A549 (cell line): ENCODE measurements at regions not wholly inside any gene's neighbourhood (a gene's known extent, or its start where the extent isn't known, plus 50 kb on each side); places are given as distances from the start of the nearest gene placed in this dataset.
A peak's percentile ranks its signal among the peaks of the same experiment; 100 is the strongest.

ENCODE experiments used
- ATAC-seq, 2 experiments: fragments of 200-7000 bp in 1 of 2; fragments of >200 bp in 1 of 2; cut with Nextera tagmentation in 1 of 2; cut with Tn5 transposase in 1 of 2; 3 replicates each; pipeline versions ENCODE4 v1.8.0 to v1.9.1; 2018 to 2020; ENCODE audit warnings: mild to moderate bottlenecking in 1 of 2, moderate library complexity in 1 of 2
- CTCF ChIA-PET: fragments of 300-600 bp; sonication (Branson Sonifier 250); formaldehyde crosslinking; extraction: SDS; loops from one replicate; lab custom pipeline; 2021; ENCODE audit warnings: antibody characterized with exemption, inconsistent platforms; lab: Yijun Ruan, JAX
- POLR2A ChIA-PET: fragments of 350-600 bp; formaldehyde crosslinking; extraction: SDS; loops from one replicate; lab custom pipeline; 2021; ENCODE audit warnings: antibody characterized with exemption, inconsistent platforms; lab: Yijun Ruan, JAX
- DNase-seq, 2 experiments: peaks; one replicate each; pipeline versions ENCODE4 v3.0.0 to v3.0.0-alpha.2; 2011 to 2016; ENCODE audit warnings: low read depth in 1 of 2, low spot score in 1 of 2
- FAIRE-seq: peaks from 2 replicates; lab custom pipeline; 2011; peaks lifted over from hg19 to GRCh38; lab: Jason Lieb, UNC
- H3K27ac ChIP-seq, 2 experiments: fragments of >200 bp; sonication (Bioruptor Twin); formaldehyde crosslinking; 3 replicates each; pipeline ENCODE4 v1.5.1; 2016 to 2017
- H3K4me1 ChIP-seq: fragments of >200 bp; sonication (Bioruptor Twin); formaldehyde crosslinking; 3 replicates; pipeline ENCODE4 v1.6.1; 2016
- H3K4me2 ChIP-seq: fragments of >200 bp; sonication (Bioruptor Twin); formaldehyde crosslinking; 3 replicates; pipeline ENCODE4 v1.6.1; 2016
- H3K4me3 ChIP-seq: fragments of >200 bp; sonication (Bioruptor Twin); formaldehyde crosslinking; 3 replicates; pipeline ENCODE4 v1.5.1; 2016
- H3K9me3 ChIP-seq: fragments of >200 bp; sonication (Bioruptor Twin); formaldehyde crosslinking; 3 replicates; pipeline ENCODE4 v1.6.1; 2016
- FOSL2 ChIP-seq, 2 experiments: fragments of 450-650 bp in 1 of 2; fragments of >200 bp in 1 of 2; sonication (Bioruptor Twin) in 1 of 2; formaldehyde crosslinking; IDR thresholded peaks; 2 replicates each; pipeline versions ENCODE4 v1.5.0 to v1.6.1; 2016 to 2020; ENCODE audit warnings: mild to moderate bottlenecking in 1 of 2, moderate library complexity in 1 of 2
- FOXS1 ChIP-seq: fragments of 250-450 bp; sonication (Bioruptor Pico); IDR thresholded peaks from 2 replicates; pipeline ENCODE4 v1.5.0; 2020; ENCODE audit warnings: mild to moderate bottlenecking, moderate library complexity
- GATA3 ChIP-seq: IDR thresholded peaks from 2 replicates; pipeline ENCODE4 v1.6.1; 2012; ENCODE audit warnings: borderline replicate concordance
- HEYL ChIP-seq: fragments of 250-450 bp; sonication (Bioruptor Pico); IDR thresholded peaks from 2 replicates; pipeline ENCODE4 v1.8.0; 2021; ENCODE audit warnings: mild to moderate bottlenecking, moderate library complexity
- HOXA7 ChIP-seq: fragments of 250-450 bp; sonication (Bioruptor Pico); IDR thresholded peaks from 2 replicates; pipeline ENCODE4 v1.5.0; 2020; ENCODE audit warnings: mild to moderate bottlenecking, moderate library complexity
- HOXB13 ChIP-seq: fragments of 250-450 bp; sonication (Bioruptor Pico); IDR thresholded peaks from 2 replicates; pipeline ENCODE4 v1.5.0; 2020; ENCODE audit warnings: low read depth, mild to moderate bottlenecking, moderate library complexity
- JUN ChIP-seq, 2 experiments: fragments of >200 bp; sonication (Bioruptor Twin); formaldehyde crosslinking; IDR thresholded peaks; 2 replicates in 1 of 2; 3 replicates in 1 of 2; pipeline ENCODE4 v1.6.1; 2016 to 2017
- KDM1A ChIP-seq: fragments of 200-600 bp; sonication (generic); IDR thresholded peaks from 2 replicates; pipeline ENCODE4 v1.6.1; 2016; ENCODE audit warnings: low read depth, mild to moderate bottlenecking
- KDM5A ChIP-seq: fragments of 200-600 bp; sonication (generic); IDR thresholded peaks from 2 replicates; pipeline ENCODE4 v1.6.1; 2016; ENCODE audit warnings: antibody characterized with exemption, mild to moderate bottlenecking
- MYC ChIP-seq: IDR thresholded peaks from 2 replicates; pipeline ENCODE4 v1.6.1; 2012; ENCODE audit warnings: mild to moderate bottlenecking, inconsistent platforms, low read length, improper control_type of control experiment, borderline replicate concordance
- NFE2L2 ChIP-seq: fragments of 150-350 bp; conservative IDR thresholded peaks from 2 replicates; pipeline ENCODE4 v1.6.1; 2014; ENCODE audit warnings: low read length
- NPAS2 ChIP-seq: fragments of 250-450 bp; sonication (Bioruptor Pico); IDR thresholded peaks from 2 replicates; pipeline ENCODE4 v1.8.0; 2022; ENCODE audit warnings: mild to moderate bottlenecking, moderate library complexity, borderline replicate concordance
- PBX3 ChIP-seq: IDR thresholded peaks from 2 replicates; pipeline ENCODE4 v1.6.1; 2012
- POLR2A ChIP-seq: IDR thresholded peaks from 2 replicates; pipeline ENCODE4 v1.6.1; 2012; ENCODE audit warnings: mild to moderate bottlenecking, low read length
- POLR2AphosphoS2 ChIP-seq: conservative IDR thresholded peaks from 2 replicates; pipeline ENCODE4 v1.6.1; 2012; ENCODE audit warnings: low read length, improper control_type of control experiment, inconsistent platforms
- RARB ChIP-seq: fragments of 250-450 bp; sonication (Bioruptor Pico); IDR thresholded peaks from 2 replicates; pipeline ENCODE4 v1.8.0; 2021; ENCODE audit warnings: mild to moderate bottlenecking, moderate library complexity
- RNF2 ChIP-seq: fragments of 200-600 bp; sonication (generic); IDR thresholded peaks from 2 replicates; pipeline ENCODE4 v1.6.1; 2016; ENCODE audit warnings: low read depth, mild to moderate bottlenecking, antibody characterized with exemption, moderate library complexity, borderline replicate concordance
- ZC3H11A ChIP-seq: fragments of 450-650 bp; IDR thresholded peaks from 2 replicates; pipeline ENCODE4 v1.6.1; 2014; ENCODE audit warnings: antibody characterized with exemption, mild to moderate bottlenecking
- ZSCAN20 ChIP-seq: fragments of 250-450 bp; sonication (Bioruptor Pico); IDR thresholded peaks from 2 replicates; pipeline ENCODE4 v1.8.0; 2022; ENCODE audit warnings: mild to moderate bottlenecking, moderate library complexity
- WGBS: methylation state at CpG from one replicate; pipeline ENCODE4 v1.1.6; 2017; ENCODE audit errors: missing lambda C conversion rate; 5-methylcytosine and 5-hydroxymethylcytosine counted together
- TF ChIP-seq, protein P1 (sequence below): IDR thresholded peaks from 2 replicates; pipeline ENCODE4 v1.6.1; 2012; ENCODE audit warnings: low read depth, borderline replicate concordance
- TF ChIP-seq, protein P2 (sequence below): fragments of 200-600 bp; sonication (generic); IDR thresholded peaks from 2 replicates; pipeline ENCODE4 v1.6.1; 2016; ENCODE audit warnings: antibody characterized with exemption, mild to moderate bottlenecking, moderate library complexity
- TF ChIP-seq, protein P3 (sequence below): fragments of >200 bp; sonication (Bioruptor Twin); formaldehyde crosslinking; IDR thresholded peaks from 2 replicates; pipeline ENCODE4 v1.6.1; 2016
- TF ChIP-seq, protein P4 (sequence below): fragments of >200 bp; sonication (Bioruptor Twin); formaldehyde crosslinking; IDR thresholded peaks from 3 replicates; pipeline ENCODE4 v1.6.1; 2016

- no peak for TF ChIP-seq KDM1A
- TF ChIP-seq JUN (IDR thresholded peaks at IDR 0.05): no peak
- TF ChIP-seq HEYL (CRISPR knock-in tag): no peak
- TF ChIP-seq, protein P1, sequence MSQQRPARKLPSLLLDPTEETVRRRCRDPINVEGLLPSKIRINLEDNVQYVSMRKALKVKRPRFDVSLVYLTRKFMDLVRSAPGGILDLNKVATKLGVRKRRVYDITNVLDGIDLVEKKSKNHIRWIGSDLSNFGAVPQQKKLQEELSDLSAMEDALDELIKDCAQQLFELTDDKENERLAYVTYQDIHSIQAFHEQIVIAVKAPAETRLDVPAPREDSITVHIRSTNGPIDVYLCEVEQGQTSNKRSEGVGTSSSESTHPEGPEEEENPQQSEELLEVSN: no peak
- TF ChIP-seq HOXB13 (CRISPR knock-in tag): no peak
- no peak for TF ChIP-seq POLR2AphosphoS2
- TF ChIP-seq KDM5A: no peak
- TF ChIP-seq POLR2A: no peak
- TF ChIP-seq, protein P2, sequence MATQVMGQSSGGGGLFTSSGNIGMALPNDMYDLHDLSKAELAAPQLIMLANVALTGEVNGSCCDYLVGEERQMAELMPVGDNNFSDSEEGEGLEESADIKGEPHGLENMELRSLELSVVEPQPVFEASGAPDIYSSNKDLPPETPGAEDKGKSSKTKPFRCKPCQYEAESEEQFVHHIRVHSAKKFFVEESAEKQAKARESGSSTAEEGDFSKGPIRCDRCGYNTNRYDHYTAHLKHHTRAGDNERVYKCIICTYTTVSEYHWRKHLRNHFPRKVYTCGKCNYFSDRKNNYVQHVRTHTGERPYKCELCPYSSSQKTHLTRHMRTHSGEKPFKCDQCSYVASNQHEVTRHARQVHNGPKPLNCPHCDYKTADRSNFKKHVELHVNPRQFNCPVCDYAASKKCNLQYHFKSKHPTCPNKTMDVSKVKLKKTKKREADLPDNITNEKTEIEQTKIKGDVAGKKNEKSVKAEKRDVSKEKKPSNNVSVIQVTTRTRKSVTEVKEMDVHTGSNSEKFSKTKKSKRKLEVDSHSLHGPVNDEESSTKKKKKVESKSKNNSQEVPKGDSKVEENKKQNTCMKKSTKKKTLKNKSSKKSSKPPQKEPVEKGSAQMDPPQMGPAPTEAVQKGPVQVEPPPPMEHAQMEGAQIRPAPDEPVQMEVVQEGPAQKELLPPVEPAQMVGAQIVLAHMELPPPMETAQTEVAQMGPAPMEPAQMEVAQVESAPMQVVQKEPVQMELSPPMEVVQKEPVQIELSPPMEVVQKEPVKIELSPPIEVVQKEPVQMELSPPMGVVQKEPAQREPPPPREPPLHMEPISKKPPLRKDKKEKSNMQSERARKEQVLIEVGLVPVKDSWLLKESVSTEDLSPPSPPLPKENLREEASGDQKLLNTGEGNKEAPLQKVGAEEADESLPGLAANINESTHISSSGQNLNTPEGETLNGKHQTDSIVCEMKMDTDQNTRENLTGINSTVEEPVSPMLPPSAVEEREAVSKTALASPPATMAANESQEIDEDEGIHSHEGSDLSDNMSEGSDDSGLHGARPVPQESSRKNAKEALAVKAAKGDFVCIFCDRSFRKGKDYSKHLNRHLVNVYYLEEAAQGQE: no peak
- no peak for TF ChIP-seq RNF2
- TF ChIP-seq, protein P3, sequence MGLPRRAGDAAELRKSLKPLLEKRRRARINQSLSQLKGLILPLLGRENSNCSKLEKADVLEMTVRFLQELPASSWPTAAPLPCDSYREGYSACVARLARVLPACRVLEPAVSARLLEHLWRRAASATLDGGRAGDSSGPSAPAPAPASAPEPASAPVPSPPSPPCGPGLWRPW: no peak
- TF ChIP-seq NPAS2 (CRISPR knock-in tag): no peak
- no peak for TF ChIP-seq PBX3
- no peak for TF ChIP-seq RARB (CRISPR knock-in tag)
- TF ChIP-seq FOSL2 (IDR thresholded peaks at IDR 0.05): no peak
- no peak for TF ChIP-seq FOSL2 (CRISPR knock-in tag; IDR thresholded peaks at IDR 0.05)
- TF ChIP-seq MYC: no peak
- no peak for TF ChIP-seq ZSCAN20 (CRISPR knock-in tag)
- no peak for TF ChIP-seq NFE2L2
- H3K9me3 ChIP-seq: peaks cover 9% of the 10 kb centered on the region; the same call in 2 of the 3 replicates
- DNase-seq (no peak), ATAC-seq (no peak), FAIRE-seq (no peak)
- H3K4me3 ChIP-seq: no peak overlapping the region
- WGBS: 31% methylated on average over 9 of the region's 9 CpGs
- no peaks in the 10 kb centered on the region for H3K4me1 ChIP-seq
- H3K27ac ChIP-seq: no peak overlapping the region
- no peak overlapping the region for H3K4me2 ChIP-seq
- ChIA-PET CTCF (no interaction called here), POLR2A (interaction anchor here (0.6 kb wide), 1 partner anchor 51 kb away, joined by 3 read pairs; no protein-coding TSS in a partner anchor)
Measured at GRCh38 chr7:67435894-67436535, 439.4 kb downstream of the TYW1 start.

DNA sequence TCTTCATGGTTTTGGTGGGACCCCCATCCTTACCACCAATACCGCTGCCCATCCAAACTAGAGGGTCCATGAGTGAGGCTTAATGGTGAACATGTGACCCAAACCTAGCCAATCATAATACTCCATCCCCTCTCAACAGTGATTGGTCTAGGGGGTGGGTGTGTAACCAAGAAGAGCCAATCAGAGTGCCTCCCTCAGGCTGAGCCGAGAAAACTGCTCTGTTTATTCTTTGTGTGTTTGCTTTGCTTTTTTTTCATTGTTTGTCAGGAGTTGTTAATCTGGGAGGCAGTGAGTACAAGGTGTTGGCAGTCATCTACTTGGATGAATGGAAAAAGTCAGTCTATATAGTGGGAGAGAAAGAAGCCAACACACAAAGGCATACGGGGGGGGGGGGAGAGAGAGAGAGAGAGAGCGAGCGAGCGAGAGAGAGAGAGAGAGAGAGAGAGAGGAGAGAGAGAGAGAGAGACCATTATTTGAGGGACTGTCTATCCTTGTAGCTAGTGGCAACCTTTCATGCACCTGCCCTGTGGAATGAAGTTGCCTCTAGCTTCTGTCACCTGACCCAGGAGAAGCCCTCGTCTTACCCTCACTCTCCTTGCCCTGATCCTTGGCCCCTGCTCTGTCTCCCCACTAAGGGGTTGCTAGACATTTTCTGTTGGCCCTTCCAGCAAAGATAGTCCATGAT, 441.7 kb downstream of the TYW1 start:
- TF ChIP-seq POLR2AphosphoS2: no peak
- no peak for TF ChIP-seq FOXS1 (CRISPR knock-in tag)
- TF ChIP-seq MYC: no peak
- TF ChIP-seq ZC3H11A: no peak
- TF ChIP-seq GATA3: no peak
- TF ChIP-seq, protein P4, sequence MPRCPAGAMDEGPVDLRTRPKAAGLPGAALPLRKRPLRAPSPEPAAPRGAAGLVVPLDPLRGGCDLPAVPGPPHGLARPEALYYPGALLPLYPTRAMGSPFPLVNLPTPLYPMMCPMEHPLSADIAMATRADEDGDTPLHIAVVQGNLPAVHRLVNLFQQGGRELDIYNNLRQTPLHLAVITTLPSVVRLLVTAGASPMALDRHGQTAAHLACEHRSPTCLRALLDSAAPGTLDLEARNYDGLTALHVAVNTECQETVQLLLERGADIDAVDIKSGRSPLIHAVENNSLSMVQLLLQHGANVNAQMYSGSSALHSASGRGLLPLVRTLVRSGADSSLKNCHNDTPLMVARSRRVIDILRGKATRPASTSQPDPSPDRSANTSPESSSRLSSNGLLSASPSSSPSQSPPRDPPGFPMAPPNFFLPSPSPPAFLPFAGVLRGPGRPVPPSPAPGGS: no peak
- TF ChIP-seq HOXA7 (CRISPR knock-in tag): no peak
- Histone ChIP-seq H3K4me3 (no peak overlapping the region), H3K4me2 (peak overlapping the region; percentile 26; the same call in 1 of the 3 replicates), H3K4me1 (no peaks in the 10 kb centered on the region), H3K9me3 (peaks cover 8% of the 10 kb centered on the region; the same call in 2 of the 3 replicates), H3K27ac (no peak overlapping the region)
- WGBS: 2% methylated on average over 3 of the region's 7 CpGs
- FAIRE-seq: no peak
- CTCF ChIA-PET: interaction anchor here (1.0 kb wide), 1 partner anchor 46 kb away, joined by 3 read pairs; no protein-coding TSS in a partner anchor
- POLR2A ChIA-PET: no interaction called here
- no peak for DNase-seq
- 0 out of 6 replicates have a peak, but pooled peaks of 1 of the 2 experiments have one; percentile 30 for ATAC-seq
